PFSK-1 (cell line): ENCODE measurements at regions not wholly inside any gene's neighbourhood (a gene's known extent, or its start where the extent isn't known, plus 50 kb on each side); places are given as distances from the start of the nearest gene placed in this dataset.

Experiments
- POLR2AphosphoS5 ChIP-seq: IDR thresholded peaks from 2 replicates; pipeline ENCODE4 v1.6.1; 2012; ENCODE audit warnings: low read depth, mild to moderate bottlenecking, control low read depth, low read length, moderate library complexity
- TAF1 ChIP-seq: IDR thresholded peaks from 2 replicates; pipeline ENCODE4 v1.6.1; 2012; ENCODE audit warnings: low read length, control low read depth, borderline replicate concordance; ENCODE audit not compliant: insufficient read depth

DNA sequence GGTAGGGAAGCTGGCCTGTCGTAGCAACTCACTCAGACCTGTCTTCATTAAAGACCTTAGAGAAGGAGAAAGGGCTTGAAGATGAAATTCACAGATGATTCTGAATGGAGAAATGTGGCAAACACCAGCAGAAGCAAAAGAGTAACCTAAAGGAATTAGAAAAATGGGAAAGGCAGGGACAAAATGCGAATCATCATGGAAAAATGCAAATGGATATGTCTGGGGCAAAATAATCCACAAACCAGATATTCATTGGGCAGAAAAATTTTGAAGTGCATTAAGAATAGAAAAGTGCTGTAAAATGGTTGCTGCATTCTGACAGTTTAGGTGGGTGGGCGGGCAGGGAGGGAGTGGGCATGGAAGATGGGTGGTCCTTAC, 156.9 kb upstream of the RASGRP1 start:
- no peak for TF ChIP-seq POLR2AphosphoS5
- no peak for TF ChIP-seq TAF1
